Fibroblast of skin of abdomen (primary cell): ENCODE measurements at regions not wholly inside any gene's neighbourhood (a gene's known extent, or its start where the extent isn't known, plus 50 kb on each side); places are given as distances from the start of the nearest gene placed in this dataset.

ENCODE experiments used
- DNase-seq: peaks from one replicate; pipeline ENCODE4 v3.0.0-alpha.2; 2013

GRCh38 chr2:12089001-12089400 lies 342.6 kb downstream of the LPIN1 start:
- no peak for DNase-seq

GRCh38 chr2:12089496-12089895 lies 343.1 kb downstream of the LPIN1 start:
- no peak for DNase-seq

- no peak for DNase-seq
These were observed 343.6 kb downstream of the LPIN1 start for GRCh38 chr2:12090072-12090471.

DNA sequence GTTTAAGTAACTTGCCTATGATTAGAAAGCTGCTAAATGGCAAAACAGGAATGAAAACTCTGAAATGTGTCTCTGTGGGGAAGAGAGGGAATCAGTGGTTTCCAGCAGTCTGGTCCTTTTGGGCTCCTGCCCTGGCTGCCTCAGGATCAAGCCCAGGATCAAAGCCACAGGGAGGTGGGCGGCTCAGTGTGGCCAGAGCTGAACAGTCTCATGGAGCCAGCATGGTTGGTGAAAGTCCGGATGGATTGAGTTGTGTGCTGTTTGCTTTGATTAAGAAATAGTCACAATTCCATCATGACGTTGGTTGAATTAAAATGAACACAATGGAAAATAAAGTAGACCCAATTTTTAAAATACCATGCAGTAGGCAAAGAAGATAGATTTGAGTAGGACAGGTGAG lies 344.2 kb downstream of the LPIN1 start:
- no peak for DNase-seq

DNA sequence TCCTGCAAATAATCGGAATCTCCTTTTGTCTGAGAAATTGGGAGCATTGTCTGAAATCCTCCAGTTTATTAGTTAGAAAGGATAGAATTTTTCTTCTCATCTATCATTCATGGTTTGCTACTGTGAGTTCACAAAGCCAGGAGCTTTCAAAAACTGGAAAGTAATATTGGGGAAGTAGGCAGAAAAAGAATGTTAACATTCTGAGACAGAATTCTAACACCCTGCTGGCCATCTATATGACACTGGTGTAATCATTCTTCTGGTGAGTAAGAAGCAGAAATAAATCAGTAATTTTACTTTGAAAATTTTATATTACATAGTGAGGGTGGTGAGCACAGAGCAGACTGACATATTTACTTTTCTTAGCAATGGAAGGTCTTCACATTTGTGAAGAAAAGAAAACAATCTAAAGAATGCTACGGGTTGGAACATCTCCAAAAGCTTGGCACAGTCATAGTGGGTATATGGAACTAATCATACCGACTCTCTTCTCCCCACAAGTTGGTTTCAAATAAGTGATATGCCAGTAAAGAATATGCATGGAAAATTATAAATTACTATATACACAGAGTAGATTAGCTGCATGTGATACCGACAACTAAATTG lies 344.9 kb downstream of the LPIN1 start:
- DNase-seq, result peak; percentile 42

DNA sequence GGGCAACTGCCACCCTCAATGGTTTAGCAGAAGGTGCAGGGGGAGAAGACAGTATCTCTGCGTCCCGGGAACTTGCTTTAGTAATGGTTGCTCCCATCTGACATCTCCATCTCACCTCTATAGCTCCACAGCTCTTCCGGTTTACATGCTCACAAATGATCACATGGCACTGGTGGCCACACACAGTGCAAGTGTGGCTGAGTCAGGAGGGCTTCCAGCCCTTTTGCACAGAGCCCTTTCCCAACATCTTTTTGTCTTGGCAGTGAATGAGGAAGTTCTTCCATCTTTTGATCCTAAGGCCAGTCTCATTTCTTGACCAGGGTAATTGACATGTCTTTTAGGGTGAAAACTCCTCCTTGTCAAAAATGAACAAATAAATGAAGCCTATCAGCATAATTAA lies 347.7 kb downstream of the LPIN1 start:
- no peak for DNase-seq

DNA sequence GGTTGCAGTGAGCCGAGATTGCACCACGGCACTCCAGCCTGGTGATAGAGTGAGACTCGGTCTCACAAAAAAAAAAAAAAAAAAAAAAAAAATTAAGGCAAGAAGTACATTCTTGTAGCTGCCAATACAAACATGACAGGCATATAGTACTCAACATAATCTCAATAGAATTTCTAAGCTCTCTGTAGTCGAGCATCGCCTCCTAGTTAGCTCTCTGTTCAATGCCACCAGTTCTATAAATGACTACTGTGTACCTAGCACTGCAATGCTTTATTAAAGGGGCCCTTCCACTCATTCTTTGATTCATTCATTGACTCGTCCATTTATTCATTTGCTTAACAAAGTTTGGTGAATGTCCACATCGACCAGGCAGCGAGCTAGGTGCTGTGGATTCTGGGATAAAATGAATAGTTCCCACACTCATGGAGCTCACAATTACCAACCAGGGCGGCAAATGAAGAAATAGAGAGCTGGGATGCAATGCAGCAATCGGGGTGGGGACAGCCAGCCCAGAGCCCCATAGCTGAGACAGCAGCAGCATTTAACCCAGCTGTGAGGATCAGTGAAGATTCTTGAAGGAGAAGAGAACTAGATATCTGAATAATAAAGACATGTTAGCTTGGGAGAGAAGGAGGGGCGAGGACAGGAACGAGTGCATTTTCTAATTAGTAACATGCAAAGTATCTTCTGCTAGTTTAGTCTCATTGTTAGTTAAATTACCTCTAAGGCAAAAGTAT lies 349.8 kb downstream of the LPIN1 start:
- no peak for DNase-seq

GRCh38 chr2:12096788-12097449 lies 350.5 kb downstream of the LPIN1 start:
- no peak for DNase-seq

- no peak for DNase-seq
These were observed 351.4 kb downstream of the LPIN1 start for GRCh38 chr2:12097859-12098258.

DNA sequence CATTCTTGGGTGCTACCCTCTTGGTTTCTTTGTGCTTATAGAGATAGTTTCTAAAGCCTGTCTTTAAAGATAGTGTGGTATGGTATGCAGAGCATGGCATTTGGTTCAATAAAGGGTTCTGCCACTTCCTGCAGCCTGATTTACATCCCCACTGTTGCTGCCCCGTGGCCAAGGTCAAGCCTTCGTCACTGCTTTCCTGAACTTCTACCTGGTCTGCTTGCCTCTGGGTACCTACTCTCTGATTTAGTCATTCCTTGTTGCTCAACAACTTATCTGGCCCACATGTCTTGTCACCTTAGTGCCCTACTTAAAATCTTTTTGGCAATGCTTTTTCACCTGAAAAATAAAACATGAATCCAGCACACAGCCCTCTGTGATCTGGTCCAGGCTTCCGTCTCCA lies 352.9 kb downstream of the LPIN1 start:
- DNase-seq, result no peak

GRCh38 chr2:12102679-12103078 lies 356.2 kb downstream of the LPIN1 start:
- no peak for DNase-seq

DNA sequence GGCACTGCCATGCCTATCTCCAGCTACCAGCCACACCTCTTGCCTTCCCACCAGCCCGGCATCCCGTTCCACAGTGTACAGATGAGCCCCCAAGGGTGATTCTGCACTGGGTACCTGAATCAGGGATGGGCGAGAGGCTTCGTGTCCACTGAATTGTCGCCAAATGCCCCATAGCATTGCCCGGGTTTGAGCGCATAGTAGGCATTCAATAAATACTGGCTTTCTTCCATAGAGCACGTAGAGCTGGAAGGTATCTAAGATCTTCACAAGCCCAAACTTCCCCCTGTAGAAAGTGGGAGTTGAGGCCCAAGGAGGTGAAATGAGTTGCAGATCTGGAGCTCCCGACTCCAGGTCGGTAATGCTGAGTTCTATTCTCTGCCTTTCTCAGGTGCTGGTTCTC lies 358.7 kb downstream of the LPIN1 start:
- no peak for DNase-seq

GRCh38 chr2:12106440-12107080 lies 360.1 kb downstream of the LPIN1 start:
- peak; percentile 99 for DNase-seq

DNA sequence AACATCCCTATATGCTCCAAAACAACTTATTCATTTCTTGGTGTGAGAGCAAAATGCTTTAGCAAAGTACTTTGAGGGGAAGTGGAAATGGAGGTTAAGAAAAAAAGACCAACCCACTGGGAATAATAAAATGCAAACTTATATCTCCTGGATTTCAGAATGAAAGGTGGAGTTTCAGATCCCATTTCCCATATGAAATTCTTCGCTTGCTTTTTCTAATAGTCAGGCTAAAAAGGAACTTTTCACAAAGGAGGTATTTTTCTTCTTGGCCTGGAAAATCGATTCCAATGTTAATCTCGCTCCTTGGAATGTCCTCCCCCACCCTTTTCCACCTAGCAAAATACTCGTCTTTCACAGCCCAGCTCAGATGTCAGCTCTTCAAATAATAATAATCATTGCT lies 360.9 kb downstream of the LPIN1 start:
- DNase-seq, result no peak

GRCh38 chr2:12107939-12108338 lies 361.5 kb downstream of the LPIN1 start:
- peak; percentile 17 for DNase-seq

DNA sequence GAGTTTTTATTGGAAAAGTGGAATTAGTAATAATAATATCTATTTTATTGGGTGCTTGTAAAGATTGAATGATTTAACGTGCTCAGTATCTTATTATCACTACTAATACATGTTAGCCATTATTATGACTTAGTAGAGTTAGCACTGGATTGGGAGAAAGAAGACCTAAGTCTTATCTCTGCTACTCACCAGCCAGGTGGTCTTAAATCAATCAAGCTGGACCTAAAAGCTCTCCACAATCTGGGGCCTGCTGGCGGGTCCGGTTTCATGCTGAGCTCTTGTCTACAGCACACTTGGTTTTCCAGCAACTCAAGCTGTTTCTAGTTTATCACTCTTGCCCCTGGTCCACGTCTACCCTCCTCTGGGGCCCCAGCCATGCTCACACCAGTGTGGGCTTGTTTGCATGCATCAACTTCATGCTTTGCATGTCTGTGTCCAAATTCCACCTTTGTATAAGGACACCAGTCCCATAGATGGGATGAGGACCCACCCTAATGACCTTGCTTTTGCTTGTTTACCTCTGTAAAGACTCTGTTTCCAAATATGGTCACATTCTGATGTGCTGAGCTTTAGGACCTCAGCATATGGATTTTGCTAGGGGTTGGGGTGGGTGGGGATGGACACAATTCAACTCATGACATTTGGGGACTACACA lies 363.1 kb downstream of the LPIN1 start:
- DNase-seq, result no peak

GRCh38 chr2:12110074-12110473 lies 363.6 kb downstream of the LPIN1 start:
- peak; percentile 65 for DNase-seq

DNA sequence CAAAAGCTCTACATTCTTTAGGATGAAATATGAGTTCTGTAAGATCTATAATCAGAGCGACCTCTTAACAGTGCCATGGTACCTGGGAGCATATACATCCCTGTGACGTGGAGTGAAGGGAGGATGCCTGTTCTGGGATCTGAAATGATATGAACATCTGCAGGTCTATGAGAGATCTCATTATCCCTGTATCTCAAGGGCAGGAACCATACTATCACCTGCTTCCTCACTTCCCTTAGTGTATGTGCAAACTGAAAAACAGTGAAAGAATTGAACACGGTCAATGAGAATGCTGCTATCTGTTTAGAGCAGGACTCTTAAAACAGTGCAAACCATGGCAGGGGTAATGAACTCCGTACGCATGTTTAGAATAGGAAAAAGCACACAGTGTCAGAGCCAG lies 364.0 kb downstream of the LPIN1 start:
- DNase-seq, result no peak

DNA sequence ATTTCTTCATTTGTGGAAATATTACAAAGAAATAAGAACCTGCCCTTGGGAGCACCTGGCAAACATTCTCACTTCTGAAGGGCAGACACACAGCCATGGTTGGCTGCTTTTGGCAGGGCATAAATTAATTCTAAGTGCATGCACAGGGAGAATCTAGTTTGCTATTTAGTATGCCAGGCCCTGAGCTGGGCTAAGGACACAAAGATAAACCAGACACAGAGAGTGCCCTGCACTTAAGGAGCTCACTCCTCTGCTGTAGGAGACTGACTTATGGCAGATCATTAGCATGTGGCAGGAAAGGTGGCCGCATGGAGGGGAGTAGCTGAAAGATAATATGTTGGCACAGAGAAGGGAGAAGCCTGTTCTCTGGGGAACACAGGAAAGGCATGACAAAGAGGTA lies 367.0 kb downstream of the LPIN1 start:
- DNase-seq, result no peak

- no peak for DNase-seq
These were observed 368.4 kb downstream of the LPIN1 start for GRCh38 chr2:12114816-12115215.

DNA sequence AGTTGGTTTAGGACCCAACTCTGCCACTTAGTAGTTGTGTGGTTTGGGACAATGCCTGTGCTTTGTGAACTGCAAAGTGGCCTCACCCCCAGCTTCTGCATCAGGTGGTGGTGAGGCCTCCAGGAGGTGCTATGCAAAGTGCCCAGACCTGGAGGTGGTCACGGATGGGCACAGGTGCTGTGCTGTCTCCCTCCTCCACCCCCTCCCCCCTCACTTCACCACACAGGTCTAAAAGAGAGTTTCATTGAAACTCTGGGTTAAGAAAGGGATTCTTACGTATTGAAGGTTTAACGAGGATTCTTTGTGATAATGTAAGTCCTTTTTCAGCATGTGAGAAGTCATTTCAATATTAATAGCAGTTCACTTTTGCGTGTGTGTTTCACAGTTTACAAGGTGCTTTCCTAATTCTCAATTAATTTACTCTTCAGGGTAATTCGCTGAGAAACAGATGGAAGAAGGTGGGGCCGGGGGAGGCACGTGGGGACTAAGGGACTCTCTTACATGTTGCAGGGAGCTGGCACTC lies 369.9 kb downstream of the LPIN1 start:
- DNase-seq, result no peak

DNA sequence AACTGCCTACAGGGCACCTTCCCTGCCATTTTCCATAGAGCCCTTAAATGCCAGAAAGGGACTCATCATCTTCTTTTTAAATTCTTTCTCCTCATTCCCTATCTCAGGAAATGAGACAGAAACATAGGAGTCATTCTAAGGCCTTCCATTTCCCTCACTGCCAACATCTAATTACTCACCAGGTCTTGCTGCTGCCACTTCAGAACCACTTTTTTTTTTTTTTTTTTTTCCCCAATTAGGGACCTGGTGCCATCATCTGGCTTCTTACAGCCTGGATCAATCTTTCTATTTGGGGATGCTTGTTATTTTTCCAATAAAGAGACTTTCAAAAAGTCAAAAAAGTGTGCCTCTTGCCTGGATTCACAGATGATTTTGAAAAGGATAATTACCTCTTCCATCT lies 373.4 kb downstream of the LPIN1 start:
- DNase-seq, result peak; percentile 48
